ENCODE measurements at regions not wholly inside any gene's neighbourhood (a gene's known extent, or its start where the extent isn't known, plus 50 kb on each side); places are given as distances from the start of the nearest gene placed in this dataset.

DNA sequence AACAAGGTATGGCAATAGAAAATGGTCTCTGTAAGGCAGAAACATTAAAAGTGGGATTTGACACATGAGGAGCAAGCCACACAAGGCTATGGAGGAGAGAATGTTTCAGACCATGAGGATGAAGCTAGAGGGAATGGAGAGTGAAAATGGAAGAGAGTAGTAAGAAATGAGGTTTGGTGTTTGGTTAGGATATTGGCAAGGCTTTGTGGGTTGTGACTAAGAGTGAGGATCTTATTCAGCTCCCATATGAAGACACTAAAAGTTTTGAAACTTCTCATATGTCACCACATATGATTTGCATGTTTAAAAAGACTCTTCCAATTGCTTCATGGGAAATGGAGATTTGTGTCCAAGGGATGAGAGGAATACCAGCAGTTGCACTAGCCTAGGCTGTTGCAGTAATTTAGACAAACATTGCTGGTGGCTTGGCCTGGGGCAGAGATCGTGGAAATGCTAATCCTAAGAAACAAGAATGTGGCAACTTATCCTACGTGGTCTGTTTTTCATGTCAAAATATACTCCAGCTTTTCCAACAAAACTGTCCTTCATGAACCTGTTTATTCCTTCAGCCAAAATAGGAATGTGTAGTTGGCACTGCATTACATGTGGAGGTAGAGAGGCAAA, 749.0 kb downstream of the PDCD6IP start:
- TF ChIP-seq POLR2A (IDR thresholded peaks at IDR 0.05) = no peak
- TF ChIP-seq, protein P1, sequence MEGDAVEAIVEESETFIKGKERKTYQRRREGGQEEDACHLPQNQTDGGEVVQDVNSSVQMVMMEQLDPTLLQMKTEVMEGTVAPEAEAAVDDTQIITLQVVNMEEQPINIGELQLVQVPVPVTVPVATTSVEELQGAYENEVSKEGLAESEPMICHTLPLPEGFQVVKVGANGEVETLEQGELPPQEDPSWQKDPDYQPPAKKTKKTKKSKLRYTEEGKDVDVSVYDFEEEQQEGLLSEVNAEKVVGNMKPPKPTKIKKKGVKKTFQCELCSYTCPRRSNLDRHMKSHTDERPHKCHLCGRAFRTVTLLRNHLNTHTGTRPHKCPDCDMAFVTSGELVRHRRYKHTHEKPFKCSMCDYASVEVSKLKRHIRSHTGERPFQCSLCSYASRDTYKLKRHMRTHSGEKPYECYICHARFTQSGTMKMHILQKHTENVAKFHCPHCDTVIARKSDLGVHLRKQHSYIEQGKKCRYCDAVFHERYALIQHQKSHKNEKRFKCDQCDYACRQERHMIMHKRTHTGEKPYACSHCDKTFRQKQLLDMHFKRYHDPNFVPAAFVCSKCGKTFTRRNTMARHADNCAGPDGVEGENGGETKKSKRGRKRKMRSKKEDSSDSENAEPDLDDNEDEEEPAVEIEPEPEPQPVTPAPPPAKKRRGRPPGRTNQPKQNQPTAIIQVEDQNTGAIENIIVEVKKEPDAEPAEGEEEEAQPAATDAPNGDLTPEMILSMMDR (IDR thresholded peaks at IDR 0.05) = no peak

Measured in lower leg skin (tissue), 3 donors.